HG03378 (cell line): ENCODE measurements at regions not wholly inside any gene's neighbourhood (a gene's known extent, or its start where the extent isn't known, plus 50 kb on each side); places are given as distances from the start of the nearest gene placed in this dataset.

Experiments
- ATAC-seq: cut with Tn5 transposase; IDR thresholded peaks from one replicate; pipeline ENCODE4 v1.9.1; 2021; ENCODE audit warnings: mild to moderate bottlenecking, moderate library complexity; ENCODE audit not compliant: unreplicated experiment

GRCh38 chr13:22693691-22694090, 487.1 kb upstream of the SGCG start:
- no peak for ATAC-seq

- ATAC-seq, result no peak
Measured at GRCh38 chr13:22696433-22696832, 484.3 kb upstream of the SGCG start.

GRCh38 chr13:22698467-22698866, 482.3 kb upstream of the SGCG start:
- ATAC-seq, result no peak

GRCh38 chr13:22700246-22700887, 480.4 kb upstream of the SGCG start:
- no peak for ATAC-seq

GRCh38 chr13:22703601-22704209, 477.1 kb upstream of the SGCG start:
- ATAC-seq, result no peak

- ATAC-seq, result no peak
Measured at GRCh38 chr13:22707946-22708345, 472.8 kb upstream of the SGCG start.

- no peak for ATAC-seq
Measured at GRCh38 chr13:22717036-22717435, 463.7 kb upstream of the SGCG start.

GRCh38 chr13:22726726-22727125, 454.1 kb upstream of the SGCG start:
- ATAC-seq, result no peak

- no peak for ATAC-seq
Measured at GRCh38 chr13:22735011-22735995, 445.5 kb upstream of the SGCG start.

GRCh38 chr13:22736084-22736767, 444.6 kb upstream of the SGCG start:
- ATAC-seq, result no peak

- ATAC-seq, result no peak
Measured at GRCh38 chr13:22736768-22737092, 444.0 kb upstream of the SGCG start.

- no peak for ATAC-seq
Measured at GRCh38 chr13:22738357-22738756, 442.4 kb upstream of the SGCG start.

- no peak for ATAC-seq
Measured at GRCh38 chr13:22740264-22740663, 440.5 kb upstream of the SGCG start.

- no peak for ATAC-seq
Measured at GRCh38 chr13:22744688-22745452, 435.9 kb upstream of the SGCG start.

- ATAC-seq, result no peak
Measured at GRCh38 chr13:22748866-22749577, 431.8 kb upstream of the SGCG start.

- no peak for ATAC-seq
Measured at GRCh38 chr13:22749626-22750025, 431.2 kb upstream of the SGCG start.

GRCh38 chr13:22757530-22758120, 423.2 kb upstream of the SGCG start:
- no peak for ATAC-seq

GRCh38 chr13:22758245-22758644, 422.5 kb upstream of the SGCG start:
- ATAC-seq, result no peak

- ATAC-seq, result no peak
Measured at GRCh38 chr13:22761709-22762108, 419.1 kb upstream of the SGCG start.

GRCh38 chr13:22765547-22765946, 415.2 kb upstream of the SGCG start:
- ATAC-seq, result no peak
